ENCODE measurements at regions not wholly inside any gene's neighbourhood (a gene's known extent, or its start where the extent isn't known, plus 50 kb on each side); places are given as distances from the start of the nearest gene placed in this dataset.

DNA sequence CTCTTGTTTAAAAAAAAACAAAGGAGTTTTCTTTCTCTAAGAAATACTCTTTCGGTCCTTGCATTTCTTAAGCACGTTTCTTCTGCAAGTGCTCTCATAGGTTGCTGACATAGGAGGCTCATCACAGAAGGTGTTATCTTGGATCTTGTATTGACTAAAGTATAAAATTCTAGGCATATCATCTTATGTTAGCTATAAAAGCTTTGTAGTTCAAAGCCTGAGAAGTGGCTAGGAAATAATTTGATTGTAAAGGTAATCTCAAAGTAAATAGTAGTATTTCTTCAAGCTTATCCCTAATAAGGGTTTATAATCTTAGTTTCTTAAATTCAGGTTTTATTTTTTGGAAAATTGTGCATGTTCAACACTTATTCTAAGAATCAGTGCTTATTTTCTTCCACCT lies 778.9 kb downstream of the TMTC2 start:
- DNase-seq = no peak

DNA sequence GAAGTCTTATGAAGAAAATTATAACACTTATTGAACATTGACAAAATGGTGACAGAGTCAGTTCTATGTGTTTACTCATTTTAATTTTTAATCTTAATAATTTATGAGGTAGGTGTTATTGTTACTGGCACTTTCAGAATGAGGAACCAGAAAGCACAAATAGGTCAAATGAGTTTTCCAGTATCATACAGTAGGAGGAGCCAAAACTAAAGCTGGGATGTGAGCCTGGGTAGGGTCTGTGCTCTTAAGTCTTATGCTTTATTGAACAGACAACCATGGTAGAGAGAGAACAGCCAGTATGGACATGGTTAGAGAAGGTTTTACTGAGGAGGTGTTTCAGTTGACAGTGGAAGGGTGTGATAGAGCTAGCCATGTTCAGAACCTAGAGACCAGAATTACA lies 775.7 kb downstream of the TMTC2 start:
- no peaks in the 10 kb centered on the region for H3K4me1 Mint-ChIP-seq
- TF ChIP-seq, protein P1, sequence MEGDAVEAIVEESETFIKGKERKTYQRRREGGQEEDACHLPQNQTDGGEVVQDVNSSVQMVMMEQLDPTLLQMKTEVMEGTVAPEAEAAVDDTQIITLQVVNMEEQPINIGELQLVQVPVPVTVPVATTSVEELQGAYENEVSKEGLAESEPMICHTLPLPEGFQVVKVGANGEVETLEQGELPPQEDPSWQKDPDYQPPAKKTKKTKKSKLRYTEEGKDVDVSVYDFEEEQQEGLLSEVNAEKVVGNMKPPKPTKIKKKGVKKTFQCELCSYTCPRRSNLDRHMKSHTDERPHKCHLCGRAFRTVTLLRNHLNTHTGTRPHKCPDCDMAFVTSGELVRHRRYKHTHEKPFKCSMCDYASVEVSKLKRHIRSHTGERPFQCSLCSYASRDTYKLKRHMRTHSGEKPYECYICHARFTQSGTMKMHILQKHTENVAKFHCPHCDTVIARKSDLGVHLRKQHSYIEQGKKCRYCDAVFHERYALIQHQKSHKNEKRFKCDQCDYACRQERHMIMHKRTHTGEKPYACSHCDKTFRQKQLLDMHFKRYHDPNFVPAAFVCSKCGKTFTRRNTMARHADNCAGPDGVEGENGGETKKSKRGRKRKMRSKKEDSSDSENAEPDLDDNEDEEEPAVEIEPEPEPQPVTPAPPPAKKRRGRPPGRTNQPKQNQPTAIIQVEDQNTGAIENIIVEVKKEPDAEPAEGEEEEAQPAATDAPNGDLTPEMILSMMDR (IDR thresholded peaks at IDR 0.05) = no peak
- H3K27me3 Mint-ChIP-seq (ENCODE audit: low read depth in 3 of 3) = no peaks in the 10 kb centered on the region
- Histone ChIP-seq H3K4me3 (replicated peaks in 1 of 3; ENCODE audit: low read depth in 2 of 3, low read length in 3 of 3) (no peak overlapping the region), H3K27me3 (ENCODE audit: control insufficient read depth in 2 of 2, insufficient read depth in 2 of 2, low read length in 2 of 2) (no peaks in the 10 kb centered on the region), H3K9ac (ENCODE audit: insufficient read depth, low read length, poor library complexity, severe bottlenecking) (no peak overlapping the region), H4K20me1 (ENCODE audit: insufficient read depth, low read length) (no peaks in the 10 kb centered on the region), H3K9me3 (replicated peaks in 1 of 2; ENCODE audit: control insufficient read depth in 1 of 2, insufficient read depth in 1 of 2, low read length in 2 of 2) (no peaks in the 10 kb centered on the region), H3K4me2 (replicated peaks; ENCODE audit: extremely low read depth, low read length, poor library complexity, severe bottlenecking) (no peak overlapping the region), H3K36me3 (replicated peaks in 1 of 2; ENCODE audit: control insufficient read depth in 1 of 2, insufficient read depth in 2 of 2, low read length in 2 of 2) (no peaks in the 10 kb centered on the region), H3K79me2 (ENCODE audit: insufficient read depth, low read length) (no peaks in the 10 kb centered on the region), H3K27ac (ENCODE audit: low read depth in 1 of 2, low read length in 2 of 2) (no peak overlapping the region), H3K4me1 (ENCODE audit: control insufficient read depth in 1 of 2, insufficient read depth in 2 of 2, low read length in 2 of 2) (no peaks in the 10 kb centered on the region), H2AFZ (ENCODE audit: insufficient read depth, low read depth, low read length, poor library complexity, severe bottlenecking) (no peak overlapping the region)
- no peaks in the 10 kb centered on the region for H3K9me3 Mint-ChIP-seq
- DNase-seq = no peak
- H3K36me3 Mint-ChIP-seq = no peaks in the 10 kb centered on the region
- intact Hi-C loops (cut with micrococcal nuclease) = no loop called here
- H3K27ac Mint-ChIP-seq = no peak overlapping the region
- H3K4me3 Mint-ChIP-seq = no peak overlapping the region

More for the DNA sequence above, 778.9 kb downstream of the TMTC2 start:
- Histone ChIP-seq H3K4me1 (ENCODE audit: control insufficient read depth in 1 of 2, insufficient read depth in 2 of 2, low read length in 2 of 2) (no peaks in the 10 kb centered on the region), H3K4me3 (replicated peaks in 1 of 3; ENCODE audit: low read depth in 2 of 3, low read length in 3 of 3) (no peak overlapping the region), H3K27me3 (ENCODE audit: control insufficient read depth in 2 of 2, insufficient read depth in 2 of 2, low read length in 2 of 2) (no peaks in the 10 kb centered on the region), H4K20me1 (ENCODE audit: insufficient read depth, low read length) (no peaks in the 10 kb centered on the region), H3K36me3 (replicated peaks in 1 of 2; ENCODE audit: control insufficient read depth in 1 of 2, insufficient read depth in 2 of 2, low read length in 2 of 2) (no peaks in the 10 kb centered on the region), H3K9ac (ENCODE audit: insufficient read depth, low read length, poor library complexity, severe bottlenecking) (no peak overlapping the region), H2AFZ (ENCODE audit: insufficient read depth, low read depth, low read length, poor library complexity, severe bottlenecking) (no peak overlapping the region), H3K27ac (ENCODE audit: low read depth in 1 of 2, low read length in 2 of 2) (no peak overlapping the region), H3K4me2 (replicated peaks; ENCODE audit: extremely low read depth, low read length, poor library complexity, severe bottlenecking) (no peak overlapping the region), H3K79me2 (ENCODE audit: insufficient read depth, low read length) (no peaks in the 10 kb centered on the region), H3K9me3 (replicated peaks in 1 of 2; ENCODE audit: control insufficient read depth in 1 of 2, insufficient read depth in 1 of 2, low read length in 2 of 2) (no peaks in the 10 kb centered on the region)
- Mint-ChIP-seq H3K36me3 (no peaks in the 10 kb centered on the region), H3K27ac (no peak overlapping the region), H3K27me3 (ENCODE audit: low read depth in 3 of 3) (no peaks in the 10 kb centered on the region), H3K4me1 (no peaks in the 10 kb centered on the region), H3K9me3 (no peaks in the 10 kb centered on the region), H3K4me3 (no peak overlapping the region)
- intact Hi-C loops (cut with micrococcal nuclease) = no loop called here
- TF ChIP-seq, protein P1 (IDR thresholded peaks at IDR 0.05) = no peak
- 100% methylated on average over 1 of the region's 2 CpGs for WGBS (ENCODE audit: insufficient coverage)

All from CD14-positive monocyte (primary cell).